ENCODE measurements at regions not wholly inside any gene's neighbourhood (a gene's known extent, or its start where the extent isn't known, plus 50 kb on each side); places are given as distances from the start of the nearest gene placed in this dataset.

DNA sequence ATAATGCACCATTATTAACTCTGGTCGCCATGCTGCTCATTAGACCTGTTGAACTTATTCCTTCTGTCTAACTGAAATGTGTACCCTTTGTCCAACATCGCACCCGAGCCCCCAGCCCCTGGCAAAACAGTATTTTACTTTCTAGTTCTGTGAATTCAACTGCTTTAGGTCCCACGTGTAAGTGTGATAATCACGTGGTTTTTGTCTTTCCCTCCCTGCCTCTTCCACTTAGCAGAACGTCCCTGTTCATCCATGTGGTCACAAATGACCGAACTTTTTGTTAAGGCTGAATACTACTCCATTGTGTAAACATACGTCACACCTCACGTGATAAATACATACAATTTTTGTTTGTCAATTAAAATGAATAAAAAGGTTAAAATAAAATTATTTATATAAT is 826.9 kb downstream of the DCDC2C start:
- Histone ChIP-seq H3K4me1 (ENCODE audit: control insufficient read depth in 1 of 2, insufficient read depth in 2 of 2, low read length in 2 of 2) (no peaks in the 10 kb centered on the region), H3K27ac (ENCODE audit: low read depth, low read length) (no peak overlapping the region), H3K36me3 (ENCODE audit: control insufficient read depth in 1 of 2, insufficient read depth in 2 of 2, low read length in 2 of 2) (no peaks in the 10 kb centered on the region), H3K27me3 (ENCODE audit: insufficient read depth, low read length) (no peaks in the 10 kb centered on the region), H3K79me2 (ENCODE audit: insufficient read depth, low read length) (no peaks in the 10 kb centered on the region), H2AFZ (ENCODE audit: low read depth, low read length, poor library complexity, severe bottlenecking) (no peak overlapping the region), H4K20me1 (ENCODE audit: insufficient read depth) (no peaks in the 10 kb centered on the region), H3K4me2 (ENCODE audit: low read length) (no peak overlapping the region), H3K9me2 (ENCODE audit: insufficient read depth) (no peaks in the 10 kb centered on the region), H3K9ac (ENCODE audit: low read length) (no peak overlapping the region), H3K9me3 (ENCODE audit: control insufficient read depth in 1 of 2, insufficient read depth in 1 of 2, low read depth in 1 of 2, low read length in 2 of 2) (peaks cover 0 to 4% of the 10 kb centered on the region in 2 experiments; a peak in 2 of 4 replicates), H3K4me3 (replicated peaks in 1 of 2; ENCODE audit: low read depth in 1 of 2, low read length in 2 of 2) (no peak overlapping the region)
- BruUV-seq (replicated peaks), result no TSS peak
- DNase-seq (ENCODE audit: low read depth, low spot score) (no peak), ATAC-seq (no peak)
- intact Hi-C loops (cut with micrococcal nuclease), result no loop called here
- ChIA-PET RAD21 (ENCODE audit: low non-redundant PET in 1 of 2, low total read pairs in 2 of 2, uncharacterized antibody in 2 of 2, unreplicated experiment in 2 of 2) (no interaction called here), CTCF (no interaction called here), POLR2A (no interaction called here)
- TF ChIP-seq ELF1 (IDR thresholded peaks at IDR 0.05; ENCODE audit: borderline replicate concordance, low read depth) (no peak), EGR1 (IDR thresholded peaks at IDR 0.05; ENCODE audit: low read depth) (no peak), RAD21 (IDR thresholded peaks at IDR 0.05; ENCODE audit: low read depth) (no peak), EZH2phosphoT487 (IDR thresholded peaks at IDR 0.05; ENCODE audit: borderline replicate concordance) (no peak), FOSL1 (IDR thresholded peaks at IDR 0.05; ENCODE audit: low read depth) (no peak), ZNF274 (IDR thresholded peaks at IDR 0.05; ENCODE audit: low read depth, low read length) (no peak), YY1 (IDR thresholded peaks at IDR 0.05; ENCODE audit: extremely low read depth, insufficient replicate concordance, low read depth, low read length) (no peak), CEBPB (IDR thresholded peaks at IDR 0.05; ENCODE audit: low read depth) (no peak), TCF7L2 (IDR thresholded peaks at IDR 0.05; ENCODE audit: borderline replicate concordance, extremely low read depth, insufficient read depth, insufficient read length) (no peak), POLR2A (IDR thresholded peaks at IDR 0.05; ENCODE audit: borderline replicate concordance, extremely low read depth, insufficient read depth, insufficient read length) (no peak), SP1 (IDR thresholded peaks at IDR 0.05; ENCODE audit: low read depth) (no peak), ZFX (IDR thresholded peaks at IDR 0.05) (no peak), CBX3 (IDR thresholded peaks at IDR 0.05; ENCODE audit: low read depth) (no peak), SIN3A (IDR thresholded peaks at IDR 0.05; ENCODE audit: low read depth) (no peak), EZH2 (IDR thresholded peaks at IDR 0.05) (no peak)
- TF ChIP-seq, protein P1, sequence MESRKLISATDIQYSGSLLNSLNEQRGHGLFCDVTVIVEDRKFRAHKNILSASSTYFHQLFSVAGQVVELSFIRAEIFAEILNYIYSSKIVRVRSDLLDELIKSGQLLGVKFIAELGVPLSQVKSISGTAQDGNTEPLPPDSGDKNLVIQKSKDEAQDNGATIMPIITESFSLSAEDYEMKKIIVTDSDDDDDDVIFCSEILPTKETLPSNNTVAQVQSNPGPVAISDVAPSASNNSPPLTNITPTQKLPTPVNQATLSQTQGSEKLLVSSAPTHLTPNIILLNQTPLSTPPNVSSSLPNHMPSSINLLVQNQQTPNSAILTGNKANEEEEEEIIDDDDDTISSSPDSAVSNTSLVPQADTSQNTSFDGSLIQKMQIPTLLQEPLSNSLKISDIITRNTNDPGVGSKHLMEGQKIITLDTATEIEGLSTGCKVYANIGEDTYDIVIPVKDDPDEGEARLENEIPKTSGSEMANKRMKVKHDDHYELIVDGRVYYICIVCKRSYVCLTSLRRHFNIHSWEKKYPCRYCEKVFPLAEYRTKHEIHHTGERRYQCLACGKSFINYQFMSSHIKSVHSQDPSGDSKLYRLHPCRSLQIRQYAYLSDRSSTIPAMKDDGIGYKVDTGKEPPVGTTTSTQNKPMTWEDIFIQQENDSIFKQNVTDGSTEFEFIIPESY (IDR thresholded peaks at IDR 0.05; ENCODE audit: extremely low read depth, insufficient replicate concordance, low read length), result no peak
- TF ChIP-seq, protein P2, sequence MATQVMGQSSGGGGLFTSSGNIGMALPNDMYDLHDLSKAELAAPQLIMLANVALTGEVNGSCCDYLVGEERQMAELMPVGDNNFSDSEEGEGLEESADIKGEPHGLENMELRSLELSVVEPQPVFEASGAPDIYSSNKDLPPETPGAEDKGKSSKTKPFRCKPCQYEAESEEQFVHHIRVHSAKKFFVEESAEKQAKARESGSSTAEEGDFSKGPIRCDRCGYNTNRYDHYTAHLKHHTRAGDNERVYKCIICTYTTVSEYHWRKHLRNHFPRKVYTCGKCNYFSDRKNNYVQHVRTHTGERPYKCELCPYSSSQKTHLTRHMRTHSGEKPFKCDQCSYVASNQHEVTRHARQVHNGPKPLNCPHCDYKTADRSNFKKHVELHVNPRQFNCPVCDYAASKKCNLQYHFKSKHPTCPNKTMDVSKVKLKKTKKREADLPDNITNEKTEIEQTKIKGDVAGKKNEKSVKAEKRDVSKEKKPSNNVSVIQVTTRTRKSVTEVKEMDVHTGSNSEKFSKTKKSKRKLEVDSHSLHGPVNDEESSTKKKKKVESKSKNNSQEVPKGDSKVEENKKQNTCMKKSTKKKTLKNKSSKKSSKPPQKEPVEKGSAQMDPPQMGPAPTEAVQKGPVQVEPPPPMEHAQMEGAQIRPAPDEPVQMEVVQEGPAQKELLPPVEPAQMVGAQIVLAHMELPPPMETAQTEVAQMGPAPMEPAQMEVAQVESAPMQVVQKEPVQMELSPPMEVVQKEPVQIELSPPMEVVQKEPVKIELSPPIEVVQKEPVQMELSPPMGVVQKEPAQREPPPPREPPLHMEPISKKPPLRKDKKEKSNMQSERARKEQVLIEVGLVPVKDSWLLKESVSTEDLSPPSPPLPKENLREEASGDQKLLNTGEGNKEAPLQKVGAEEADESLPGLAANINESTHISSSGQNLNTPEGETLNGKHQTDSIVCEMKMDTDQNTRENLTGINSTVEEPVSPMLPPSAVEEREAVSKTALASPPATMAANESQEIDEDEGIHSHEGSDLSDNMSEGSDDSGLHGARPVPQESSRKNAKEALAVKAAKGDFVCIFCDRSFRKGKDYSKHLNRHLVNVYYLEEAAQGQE (IDR thresholded peaks at IDR 0.05; ENCODE audit: low read depth), result no peak
